SK-N-SH (cell line): ENCODE measurements at regions not wholly inside any gene's neighbourhood (a gene's known extent, or its start where the extent isn't known, plus 50 kb on each side); places are given as distances from the start of the nearest gene placed in this dataset.

Source experiments
- CTCF ChIA-PET: fragments of 300-600, 350-600 bp; formaldehyde crosslinking; extraction: SDS; loops from one replicate; lab custom pipeline; 2021; lab: Yijun Ruan, JAX
- POLR2A ChIA-PET: fragments of 350-600 bp; sonication (Branson Sonifier 250); formaldehyde crosslinking; extraction: SDS; loops from one replicate; lab custom pipeline; 2020; ENCODE audit warnings: antibody characterized with exemption, inconsistent platforms; lab: Yijun Ruan, JAX
- DNase-seq: peaks from one replicate; pipeline ENCODE4 v3.0.0; 2012
- H2AFZ ChIP-seq: fragments of 200-600 bp; sonication (generic); 2 replicates; pipeline ENCODE4 v1.8.1; 2016; ENCODE audit warnings: antibody characterized with exemption, mild to moderate bottlenecking, low read depth
- H3F3A ChIP-seq: fragments of 200-600 bp; sonication (generic); replicated peaks from 2 replicates; pipeline ENCODE3; 2016; ENCODE audit warnings: antibody characterized with exemption, mild to moderate bottlenecking; ENCODE audit not compliant: insufficient read depth
- H3K27ac ChIP-seq, 2 experiments: fragments of 200-500 bp in 1 of 2; fragments of 200-600 bp in 1 of 2; sonication (Bioruptor generic) in 1 of 2; sonication (generic), shearing (Covaris generic) in 1 of 2; 2 replicates each; pipeline versions ENCODE4 v1.5.1 to v1.6.1; 2014 to 2016; ENCODE audit warnings: low read depth in 2 of 2, inconsistent platforms in 1 of 2, low read length in 1 of 2, mild to moderate bottlenecking in 1 of 2, mixed read lengths in 1 of 2
- H3K27me3 ChIP-seq: fragments of 200-600 bp; sonication (generic), shearing (Covaris generic); 2 replicates; pipeline ENCODE4 v1.6.1; 2016; ENCODE audit warnings: mixed run types; ENCODE audit not compliant: insufficient read depth
- H3K36me3 ChIP-seq, 2 experiments: fragments of 200-500 bp in 1 of 2; fragments of 200-600 bp in 1 of 2; sonication (Bioruptor generic) in 1 of 2; sonication (generic) in 1 of 2; replicated peaks in 1 of 2; 2 replicates each; pipeline versions ENCODE3 to v1.5.1; 2014 to 2016; ENCODE audit warnings: low read length in 1 of 2, mild to moderate bottlenecking in 1 of 2; ENCODE audit not compliant: insufficient read depth in 2 of 2, control insufficient read depth in 1 of 2
- H3K4me1 ChIP-seq, 2 experiments: fragments of 200-500 bp in 1 of 2; fragments of 200-600 bp in 1 of 2; sonication (Bioruptor generic) in 1 of 2; sonication (generic), shearing (Covaris generic) in 1 of 2; 2 replicates each; pipeline versions ENCODE4 v1.5.1 to v1.6.1; 2014 to 2016; ENCODE audit warnings: low read depth in 1 of 2, low read length in 1 of 2, mixed run types in 1 of 2; ENCODE audit not compliant: insufficient read depth in 2 of 2, control insufficient read depth in 1 of 2
- H3K4me2 ChIP-seq: fragments of 200-600 bp; sonication (generic), shearing (Covaris generic); 2 replicates; pipeline ENCODE4 v1.6.1; 2017; ENCODE audit warnings: mixed run types
- H3K4me3 ChIP-seq, 2 experiments: fragments of 200-500 bp in 1 of 2; fragments of 200-600 bp in 1 of 2; sonication (Bioruptor generic) in 1 of 2; sonication (generic), shearing (Covaris generic) in 1 of 2; 2 replicates each; pipeline versions ENCODE4 v1.5.1 to v1.8.1; 2014 to 2016; ENCODE audit warnings: low read depth in 2 of 2, inconsistent platforms in 1 of 2, low read length in 1 of 2, mild to moderate bottlenecking in 1 of 2, mixed read lengths in 1 of 2, moderate library complexity in 1 of 2
- H3K79me2 ChIP-seq: fragments of 200-600 bp; sonication (generic); 2 replicates; pipeline ENCODE4 v1.8.1; 2017; ENCODE audit warnings: mild to moderate bottlenecking; ENCODE audit not compliant: insufficient read depth
- H3K9ac ChIP-seq: fragments of 200-600 bp; sonication (generic); 2 replicates; pipeline ENCODE4 v1.6.1; 2017; ENCODE audit warnings: mixed run types
- H3K9me2 ChIP-seq: fragments of 200-600 bp; sonication (generic); 2 replicates; pipeline ENCODE4 v1.6.1; 2017; ENCODE audit warnings: mixed run types
- H3K9me3 ChIP-seq: fragments of 200-600 bp; sonication (generic); 2 replicates; pipeline ENCODE4 v1.6.1; 2017; ENCODE audit warnings: mixed run types, mild to moderate bottlenecking, moderate library complexity
- H4K20me1 ChIP-seq: fragments of 200-600 bp; sonication (generic); 2 replicates; pipeline ENCODE4 v1.6.1; 2017; ENCODE audit warnings: mild to moderate bottlenecking, mixed run types; ENCODE audit not compliant: insufficient read depth
- CHD2 ChIP-seq: fragments of 150-350 bp; IDR thresholded peaks from 2 replicates; pipeline ENCODE4 v1.6.1; 2018; ENCODE audit warnings: low read length; ENCODE audit not compliant: partially characterized antibody
- FOSL2 ChIP-seq: IDR thresholded peaks from 2 replicates; pipeline ENCODE4 v1.4.0; 2012; ENCODE audit warnings: low read depth, mild to moderate bottlenecking, moderate library complexity, borderline replicate concordance
- FOXJ3 ChIP-seq: sonication (generic); formaldehyde crosslinking; IDR thresholded peaks from 2 replicates; pipeline ENCODE4 v1.5.1; 2020; ENCODE audit warnings: mild to moderate bottlenecking, missing genetic modification reagents
- MEF2A ChIP-seq: IDR thresholded peaks from 2 replicates; pipeline ENCODE4 v1.4.0; 2012; ENCODE audit warnings: low read depth, borderline replicate concordance
- NFIC ChIP-seq: IDR thresholded peaks from 2 replicates; pipeline ENCODE4 v1.4.0; 2012; ENCODE audit warnings: borderline replicate concordance
- NRF1 ChIP-seq: IDR thresholded peaks from 2 replicates; pipeline ENCODE4 v1.6.1; 2012; ENCODE audit warnings: low read depth, mild to moderate bottlenecking, low read length
- TAF1 ChIP-seq: IDR thresholded peaks from 2 replicates; pipeline ENCODE4 v1.6.1; 2012; ENCODE audit warnings: low read depth, mild to moderate bottlenecking, low read length, moderate library complexity, borderline replicate concordance
- TEAD4 ChIP-seq: IDR thresholded peaks from 2 replicates; pipeline ENCODE4 v1.4.0; 2012; ENCODE audit warnings: mild to moderate bottlenecking, borderline replicate concordance; ENCODE audit not compliant: insufficient read depth
- YY1 ChIP-seq: IDR thresholded peaks from 2 replicates; pipeline ENCODE4 v1.4.0; 2012; ENCODE audit warnings: low read depth, mild to moderate bottlenecking
- WGBS: methylation state at CpG from one replicate; pipeline ENCODE4 v1.1.6; 2017; ENCODE audit warnings: low lambda C conversion rate; 5-methylcytosine and 5-hydroxymethylcytosine counted together
- TF ChIP-seq, protein P1 (sequence below): IDR thresholded peaks from 2 replicates; pipeline ENCODE4 v1.4.0; 2012; ENCODE audit warnings: low read depth
- TF ChIP-seq, protein P2 (sequence below): IDR thresholded peaks from 2 replicates; pipeline ENCODE4 v1.4.0; 2012; ENCODE audit warnings: low read depth, borderline replicate concordance

DNA sequence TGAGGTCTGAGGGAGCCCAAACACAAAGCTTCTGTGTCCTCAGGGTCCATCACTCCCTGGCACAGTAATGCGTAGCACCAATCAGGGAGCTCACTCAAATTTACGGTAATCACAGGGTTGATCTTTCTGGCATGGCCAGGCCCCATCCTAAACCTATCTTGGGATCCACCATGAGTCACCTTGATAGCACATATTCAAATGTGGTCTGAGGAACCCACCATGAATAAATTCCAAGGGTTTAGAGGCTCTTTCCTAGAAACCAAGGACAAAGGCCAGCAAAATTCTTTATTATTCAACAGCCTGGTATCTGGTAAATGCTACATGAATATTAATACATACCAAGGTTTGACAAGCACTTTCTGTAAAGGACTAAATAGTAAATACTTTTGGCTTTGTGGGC, 254.5 kb downstream of the TLR4 start:
- Histone ChIP-seq H2AFZ (no peak overlapping the region), H3K9me3 (no peaks in the 10 kb centered on the region), H3K36me3 (no peaks in the 10 kb centered on the region), H3K9me2 (no peaks in the 10 kb centered on the region), H3F3A (no peaks in the 10 kb centered on the region), H3K27ac (no peak overlapping the region), H3K4me2 (no peak overlapping the region), H3K79me2 (no peaks in the 10 kb centered on the region), H4K20me1 (no peaks in the 10 kb centered on the region), H3K27me3 (no peaks in the 10 kb centered on the region), H3K4me3 (no peak overlapping the region), H3K9ac (no peak overlapping the region), H3K4me1 (no peaks in the 10 kb centered on the region)
- POLR2A ChIA-PET = no interaction called here
- CTCF ChIA-PET = no interaction called here
- TF ChIP-seq, protein P1, sequence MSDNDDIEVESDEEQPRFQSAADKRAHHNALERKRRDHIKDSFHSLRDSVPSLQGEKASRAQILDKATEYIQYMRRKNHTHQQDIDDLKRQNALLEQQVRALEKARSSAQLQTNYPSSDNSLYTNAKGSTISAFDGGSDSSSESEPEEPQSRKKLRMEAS = no peak
- TF ChIP-seq, protein P2, sequence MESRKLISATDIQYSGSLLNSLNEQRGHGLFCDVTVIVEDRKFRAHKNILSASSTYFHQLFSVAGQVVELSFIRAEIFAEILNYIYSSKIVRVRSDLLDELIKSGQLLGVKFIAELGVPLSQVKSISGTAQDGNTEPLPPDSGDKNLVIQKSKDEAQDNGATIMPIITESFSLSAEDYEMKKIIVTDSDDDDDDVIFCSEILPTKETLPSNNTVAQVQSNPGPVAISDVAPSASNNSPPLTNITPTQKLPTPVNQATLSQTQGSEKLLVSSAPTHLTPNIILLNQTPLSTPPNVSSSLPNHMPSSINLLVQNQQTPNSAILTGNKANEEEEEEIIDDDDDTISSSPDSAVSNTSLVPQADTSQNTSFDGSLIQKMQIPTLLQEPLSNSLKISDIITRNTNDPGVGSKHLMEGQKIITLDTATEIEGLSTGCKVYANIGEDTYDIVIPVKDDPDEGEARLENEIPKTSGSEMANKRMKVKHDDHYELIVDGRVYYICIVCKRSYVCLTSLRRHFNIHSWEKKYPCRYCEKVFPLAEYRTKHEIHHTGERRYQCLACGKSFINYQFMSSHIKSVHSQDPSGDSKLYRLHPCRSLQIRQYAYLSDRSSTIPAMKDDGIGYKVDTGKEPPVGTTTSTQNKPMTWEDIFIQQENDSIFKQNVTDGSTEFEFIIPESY = no peak
- TF ChIP-seq FOSL2 = no peak
- no peak for TF ChIP-seq YY1
- no peak for TF ChIP-seq NRF1
- no peak for TF ChIP-seq TEAD4
- TF ChIP-seq CHD2 = no peak
- no peak for TF ChIP-seq NFIC
- DNase-seq = no peak
- WGBS = 76% methylated on average over 2 of the region's 2 CpGs

DNA sequence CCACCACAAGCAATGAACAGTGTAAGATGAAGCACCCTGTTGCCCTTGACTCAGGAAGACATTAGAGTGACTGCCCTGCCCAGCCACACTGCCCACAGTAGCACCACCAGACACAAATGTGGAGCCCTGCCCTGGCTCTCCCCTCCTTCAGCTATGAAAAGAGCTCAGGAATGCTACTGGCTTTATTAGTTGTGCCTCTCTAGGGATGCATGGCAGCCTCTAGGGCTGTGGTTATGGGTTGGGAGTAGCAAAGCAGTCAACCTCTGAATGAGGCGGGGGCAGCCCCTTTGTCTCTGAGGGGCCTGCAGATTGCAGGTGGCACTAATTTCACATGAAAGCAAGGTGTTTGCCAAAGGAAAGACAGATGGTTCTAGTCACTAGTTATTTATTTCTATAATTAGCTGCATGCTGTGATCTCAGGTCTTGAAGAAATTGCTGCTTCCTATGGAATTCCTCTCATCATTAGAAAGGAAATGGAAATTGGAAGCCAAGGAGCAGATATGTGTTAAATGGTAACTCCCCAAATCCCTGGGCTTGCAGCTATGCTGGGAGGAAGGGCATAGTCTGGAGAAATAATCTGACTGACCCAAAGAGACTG, 259.4 kb downstream of the TLR4 start:
- POLR2A ChIA-PET = no interaction called here

More for the DNA sequence above, 259.4 kb downstream of the TLR4 start:
- Histone ChIP-seq H3K4me3 (no peak overlapping the region), H3K4me2 (no peak overlapping the region), H3K79me2 (no peaks in the 10 kb centered on the region), H3F3A (no peaks in the 10 kb centered on the region), H4K20me1 (no peaks in the 10 kb centered on the region), H3K4me1 (peaks cover 0 to 5% of the 10 kb centered on the region in 2 experiments; a peak in 2 of 4 replicates), H3K9ac (no peak overlapping the region), H3K9me2 (no peaks in the 10 kb centered on the region), H3K27me3 (no peaks in the 10 kb centered on the region), H3K9me3 (no peaks in the 10 kb centered on the region), H3K36me3 (no peaks in the 10 kb centered on the region), H3K27ac (no peak overlapping the region), H2AFZ (no peak overlapping the region)
- DNase-seq = no peak
- WGBS = 38% methylated on average over 1 of the region's 1 CpG
- CTCF ChIA-PET = no interaction called here
- TF ChIP-seq TAF1 = no peak
- no peak for TF ChIP-seq MEF2A
- no peak for TF ChIP-seq YY1
- no peak for TF ChIP-seq TEAD4
- TF ChIP-seq CHD2 = no peak
- TF ChIP-seq FOXJ3 (CRISPR knock-in tag) = no peak
